ENCODE measurements at regions not wholly inside any gene's neighbourhood (a gene's known extent, or its start where the extent isn't known, plus 50 kb on each side); places are given as distances from the start of the nearest gene placed in this dataset.

- TF ChIP-seq, protein P1, sequence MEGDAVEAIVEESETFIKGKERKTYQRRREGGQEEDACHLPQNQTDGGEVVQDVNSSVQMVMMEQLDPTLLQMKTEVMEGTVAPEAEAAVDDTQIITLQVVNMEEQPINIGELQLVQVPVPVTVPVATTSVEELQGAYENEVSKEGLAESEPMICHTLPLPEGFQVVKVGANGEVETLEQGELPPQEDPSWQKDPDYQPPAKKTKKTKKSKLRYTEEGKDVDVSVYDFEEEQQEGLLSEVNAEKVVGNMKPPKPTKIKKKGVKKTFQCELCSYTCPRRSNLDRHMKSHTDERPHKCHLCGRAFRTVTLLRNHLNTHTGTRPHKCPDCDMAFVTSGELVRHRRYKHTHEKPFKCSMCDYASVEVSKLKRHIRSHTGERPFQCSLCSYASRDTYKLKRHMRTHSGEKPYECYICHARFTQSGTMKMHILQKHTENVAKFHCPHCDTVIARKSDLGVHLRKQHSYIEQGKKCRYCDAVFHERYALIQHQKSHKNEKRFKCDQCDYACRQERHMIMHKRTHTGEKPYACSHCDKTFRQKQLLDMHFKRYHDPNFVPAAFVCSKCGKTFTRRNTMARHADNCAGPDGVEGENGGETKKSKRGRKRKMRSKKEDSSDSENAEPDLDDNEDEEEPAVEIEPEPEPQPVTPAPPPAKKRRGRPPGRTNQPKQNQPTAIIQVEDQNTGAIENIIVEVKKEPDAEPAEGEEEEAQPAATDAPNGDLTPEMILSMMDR (IDR thresholded peaks at IDR 0.05): no peak
- no peak for TF ChIP-seq POLR2A (IDR thresholded peaks at IDR 0.05)
These were observed 80.1 kb upstream of the SPHKAP start for GRCh38 chr2:228261546-228261945.

Measured in thyroid gland (tissue), 4 donors.